Loucy (cell line): ENCODE measurements at regions not wholly inside any gene's neighbourhood (a gene's known extent, or its start where the extent isn't known, plus 50 kb on each side); places are given as distances from the start of the nearest gene placed in this dataset.

ENCODE experiments used
- EZH2phosphoT487 ChIP-seq: fragments of 200-600 bp; IDR thresholded peaks from 2 replicates; pipeline ENCODE4 v1.6.1; 2018; ENCODE audit warnings: antibody characterized with exemption, mild to moderate bottlenecking, moderate library complexity, borderline replicate concordance
- TF ChIP-seq, protein P1 (sequence below): fragments of 200-600 bp; sonication (generic); conservative IDR thresholded peaks from 2 replicates; pipeline ENCODE4 v1.5.1; 2014; ENCODE audit warnings: mild to moderate bottlenecking, antibody characterized with exemption, low read length

DNA sequence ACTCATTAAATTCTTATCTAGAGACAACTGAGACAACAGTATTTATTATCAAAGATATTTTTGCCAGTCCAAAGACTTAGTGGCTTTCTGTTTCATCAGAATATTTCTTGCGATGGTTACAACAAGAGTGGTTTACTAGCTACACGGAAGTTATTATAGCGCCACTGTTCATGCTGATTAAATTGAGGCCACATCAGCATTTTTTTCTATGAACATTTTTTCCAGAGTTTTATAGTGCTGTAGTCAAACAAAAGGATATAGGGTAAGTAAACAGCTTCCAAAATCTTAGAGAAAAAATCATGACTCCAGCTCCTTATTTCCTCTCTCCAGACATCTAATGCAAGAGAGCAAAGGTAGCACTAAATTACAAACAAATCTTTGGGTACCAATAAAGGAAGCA, 1264.4 kb downstream of the ZPLD1 start:
- TF ChIP-seq, protein P1, sequence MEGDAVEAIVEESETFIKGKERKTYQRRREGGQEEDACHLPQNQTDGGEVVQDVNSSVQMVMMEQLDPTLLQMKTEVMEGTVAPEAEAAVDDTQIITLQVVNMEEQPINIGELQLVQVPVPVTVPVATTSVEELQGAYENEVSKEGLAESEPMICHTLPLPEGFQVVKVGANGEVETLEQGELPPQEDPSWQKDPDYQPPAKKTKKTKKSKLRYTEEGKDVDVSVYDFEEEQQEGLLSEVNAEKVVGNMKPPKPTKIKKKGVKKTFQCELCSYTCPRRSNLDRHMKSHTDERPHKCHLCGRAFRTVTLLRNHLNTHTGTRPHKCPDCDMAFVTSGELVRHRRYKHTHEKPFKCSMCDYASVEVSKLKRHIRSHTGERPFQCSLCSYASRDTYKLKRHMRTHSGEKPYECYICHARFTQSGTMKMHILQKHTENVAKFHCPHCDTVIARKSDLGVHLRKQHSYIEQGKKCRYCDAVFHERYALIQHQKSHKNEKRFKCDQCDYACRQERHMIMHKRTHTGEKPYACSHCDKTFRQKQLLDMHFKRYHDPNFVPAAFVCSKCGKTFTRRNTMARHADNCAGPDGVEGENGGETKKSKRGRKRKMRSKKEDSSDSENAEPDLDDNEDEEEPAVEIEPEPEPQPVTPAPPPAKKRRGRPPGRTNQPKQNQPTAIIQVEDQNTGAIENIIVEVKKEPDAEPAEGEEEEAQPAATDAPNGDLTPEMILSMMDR: no peak
- no peak for TF ChIP-seq EZH2phosphoT487
